MM.1S (cell line): ENCODE measurements at regions not wholly inside any gene's neighbourhood (a gene's known extent, or its start where the extent isn't known, plus 50 kb on each side); places are given as distances from the start of the nearest gene placed in this dataset.

ENCODE experiments used
- CTCF ChIP-seq: fragments of 300-600 bp; sonication (generic); IDR thresholded peaks from 2 replicates; pipeline ENCODE4 v1.5.1; 2016; ENCODE audit warnings: antibody characterized with exemption, low read length, mixed read lengths
- EZH2 ChIP-seq: fragments of 300-600 bp; sonication (generic); optimal IDR thresholded peaks from 2 replicates; pipeline ENCODE3; 2017; ENCODE audit warnings: low read depth, mild to moderate bottlenecking, antibody characterized with exemption, low read length, mixed read lengths
- EZH2phosphoT487 ChIP-seq: fragments of 300-600 bp; sonication (generic); IDR thresholded peaks from 2 replicates; pipeline ENCODE4 v1.6.1; 2018; ENCODE audit warnings: antibody characterized with exemption, low read length

GRCh38 chr2:48912110-48912509 is 156.6 kb upstream of the LHCGR start:
- TF ChIP-seq CTCF = peak; percentile 44
- no peak for TF ChIP-seq EZH2
- no peak for TF ChIP-seq EZH2phosphoT487
